Vagina (tissue), 2 donors: ENCODE measurements at regions not wholly inside any gene's neighbourhood (a gene's known extent, or its start where the extent isn't known, plus 50 kb on each side); places are given as distances from the start of the nearest gene placed in this dataset.
"Not testable (repeated sequence)": the region's sequence is repeated elsewhere in the genome, so short reads cannot be mapped to it uniquely, and the experiment has no call there.

ENCODE experiments used
- DNase-seq, 2 donors: peaks; one replicate each; pipeline ENCODE4 v3.0.0-alpha.2; 2017; ENCODE audit errors: extremely low spot score in 2 of 2
- H3K27ac ChIP-seq: fragments of 200-600 bp; sonication (generic); one replicate; pipeline ENCODE4 v1.5.1; 2019
- H3K27me3 ChIP-seq: fragments of 200-600 bp; sonication (generic); one replicate; pipeline ENCODE4 v1.5.1; 2019
- H3K36me3 ChIP-seq, 2 donors: fragments of 200-600 bp; sonication (generic); one replicate each; pipeline ENCODE4 v1.5.1; 2017 to 2019
- H3K4me1 ChIP-seq: fragments of 200-600 bp; sonication (generic); one replicate; pipeline ENCODE4 v1.5.1; 2019
- H3K4me3 ChIP-seq, 2 donors: fragments of 200-600 bp; sonication (generic); 1 replicate in 1 of 2; 2 replicates in 1 of 2; pipeline ENCODE4 v1.5.1; 2016 to 2019
- H3K9me3 ChIP-seq: fragments of 200-600 bp; sonication (generic); one replicate; pipeline ENCODE4 v1.5.1; 2019
- POLR2A ChIP-seq, 2 donors: fragments of 450-650 bp; IDR thresholded peaks; one replicate each; pipeline ENCODE4 v1.6.1; 2017; ENCODE audit warnings: antibody characterized with exemption in 2 of 2, mild to moderate bottlenecking in 2 of 2, moderate library complexity in 2 of 2
- POLR2AphosphoS5 ChIP-seq, 2 donors: sonication (generic); formaldehyde crosslinking; IDR thresholded peaks; one replicate each; pipeline ENCODE4 v1.9.0; 2017; ENCODE audit warnings: antibody characterized with exemption in 2 of 2, mild to moderate bottlenecking in 2 of 2, low read depth in 1 of 2; ENCODE audit not compliant: insufficient read depth in 1 of 2
- intact Hi-C: fragments of 100-400 bp; cut with DNase I; formaldehyde crosslinking; loops from one replicate; pipeline ENCODE4 v1.15.1; 2023
- TF ChIP-seq, protein P1 (sequence below), 3 experiments: fragments of 450-650 bp in 2 of 3; fragments of 200-600 bp in 1 of 3; sonication (generic) in 1 of 3; IDR thresholded peaks; one replicate each; pipeline ENCODE4 v1.5.1; 2017 to 2019; ENCODE audit warnings: antibody characterized with exemption in 3 of 3, mild to moderate bottlenecking in 2 of 3, moderate library complexity in 2 of 3

DNA sequence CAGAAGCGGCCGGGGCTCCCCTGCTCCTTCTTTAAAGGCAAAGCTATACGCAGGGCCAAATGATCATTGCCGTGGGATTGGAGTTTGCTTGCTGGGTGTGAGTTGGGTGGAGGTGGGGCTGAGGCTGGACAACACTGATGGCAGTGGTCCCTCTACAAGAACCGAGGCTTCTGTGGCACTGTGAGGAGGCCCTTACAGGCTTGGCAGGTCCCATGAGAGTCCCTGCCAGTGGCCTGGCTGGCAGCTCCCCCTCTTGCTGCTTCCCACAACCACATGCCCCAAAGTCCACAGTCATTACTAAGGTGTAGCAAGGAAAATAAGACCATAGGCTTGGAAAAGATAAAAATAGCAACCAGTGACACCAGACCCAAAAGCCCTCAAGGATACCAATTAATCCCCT lies 98.4 kb downstream of the ANKRD10 start:
- Histone ChIP-seq H3K27ac (no peak overlapping the region), H3K27me3 (no peaks in the 10 kb centered on the region), H3K9me3 (no peaks in the 10 kb centered on the region), H3K4me1 (peaks cover 9% of the 10 kb centered on the region), H3K4me3 (no peak overlapping the region), H3K36me3 (no peaks in the 10 kb centered on the region)
- DNase-seq = peak in 1 of 2 donors; percentile 78
- intact Hi-C loops = loop anchor here (10.0 kb wide), 2 partner anchors 112 to 222 kb away; partner anchors contain the start of gene CARS2
- TF ChIP-seq, protein P1, sequence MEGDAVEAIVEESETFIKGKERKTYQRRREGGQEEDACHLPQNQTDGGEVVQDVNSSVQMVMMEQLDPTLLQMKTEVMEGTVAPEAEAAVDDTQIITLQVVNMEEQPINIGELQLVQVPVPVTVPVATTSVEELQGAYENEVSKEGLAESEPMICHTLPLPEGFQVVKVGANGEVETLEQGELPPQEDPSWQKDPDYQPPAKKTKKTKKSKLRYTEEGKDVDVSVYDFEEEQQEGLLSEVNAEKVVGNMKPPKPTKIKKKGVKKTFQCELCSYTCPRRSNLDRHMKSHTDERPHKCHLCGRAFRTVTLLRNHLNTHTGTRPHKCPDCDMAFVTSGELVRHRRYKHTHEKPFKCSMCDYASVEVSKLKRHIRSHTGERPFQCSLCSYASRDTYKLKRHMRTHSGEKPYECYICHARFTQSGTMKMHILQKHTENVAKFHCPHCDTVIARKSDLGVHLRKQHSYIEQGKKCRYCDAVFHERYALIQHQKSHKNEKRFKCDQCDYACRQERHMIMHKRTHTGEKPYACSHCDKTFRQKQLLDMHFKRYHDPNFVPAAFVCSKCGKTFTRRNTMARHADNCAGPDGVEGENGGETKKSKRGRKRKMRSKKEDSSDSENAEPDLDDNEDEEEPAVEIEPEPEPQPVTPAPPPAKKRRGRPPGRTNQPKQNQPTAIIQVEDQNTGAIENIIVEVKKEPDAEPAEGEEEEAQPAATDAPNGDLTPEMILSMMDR (IDR thresholded peaks at IDR 0.05) = no peak
- TF ChIP-seq POLR2AphosphoS5 (IDR thresholded peaks at IDR 0.05; ENCODE audit: insufficient read depth in 1 of 2, low read depth in 1 of 2) = no peak
- TF ChIP-seq POLR2A (IDR thresholded peaks at IDR 0.05) = no peak

DNA sequence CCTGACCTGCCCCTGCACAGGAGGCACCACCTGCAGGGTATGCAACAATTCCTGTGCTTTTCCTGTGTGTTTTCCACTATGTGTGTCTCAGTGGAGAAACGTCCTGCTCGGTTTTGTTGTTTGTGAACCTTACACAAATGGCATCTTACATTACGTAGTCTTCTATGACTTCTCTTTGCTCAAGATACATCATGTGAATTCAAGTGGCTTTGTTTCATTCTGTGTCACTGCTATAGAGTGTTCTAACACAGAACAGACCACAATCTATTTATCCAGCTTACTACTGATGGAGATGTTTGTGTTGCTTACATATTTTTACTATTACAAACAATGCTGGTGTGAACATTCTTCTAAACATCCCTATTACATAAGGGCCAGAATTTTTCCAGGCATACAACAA lies 97.7 kb downstream of the ANKRD10 start:
- TF ChIP-seq, protein P1 (IDR thresholded peaks at IDR 0.05) = no peak
- TF ChIP-seq POLR2A (IDR thresholded peaks at IDR 0.05) (no peak), POLR2AphosphoS5 (IDR thresholded peaks at IDR 0.05; ENCODE audit: insufficient read depth in 1 of 2, low read depth in 1 of 2) (no peak)
- Histone ChIP-seq H3K36me3 (no peaks in the 10 kb centered on the region), H3K4me3 (no peak overlapping the region), H3K4me1 (peaks cover 6% of the 10 kb centered on the region), H3K9me3 (no peaks in the 10 kb centered on the region), H3K27ac (no peak overlapping the region), H3K27me3 (no peaks in the 10 kb centered on the region)
- intact Hi-C loops = loop anchor here (10.0 kb wide), 2 partner anchors 112 to 222 kb away; partner anchors contain the start of gene CARS2
- DNase-seq = peak in 1 of 2 donors; percentile 16

DNA sequence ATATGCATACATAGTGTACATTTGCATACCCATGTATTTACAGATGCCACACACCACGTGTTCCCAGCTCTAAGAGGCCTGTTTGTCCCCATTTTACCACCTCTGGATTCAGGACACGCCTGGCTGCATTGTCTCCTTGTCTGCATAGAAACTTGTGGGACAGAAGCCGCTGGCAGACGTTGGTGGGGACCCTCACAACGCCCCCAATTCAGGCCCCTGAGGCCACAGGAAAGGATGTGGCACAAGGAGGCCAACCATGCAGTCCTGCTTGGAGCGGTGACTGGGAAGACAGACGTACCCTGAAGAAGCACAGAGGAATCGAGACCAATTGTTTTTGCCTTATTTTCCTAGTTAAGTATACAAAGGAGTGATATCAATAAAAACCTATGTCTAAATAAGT lies 96.1 kb downstream of the ANKRD10 start:
- DNase-seq = peak in 1 of 2 donors; percentile 82

DNA sequence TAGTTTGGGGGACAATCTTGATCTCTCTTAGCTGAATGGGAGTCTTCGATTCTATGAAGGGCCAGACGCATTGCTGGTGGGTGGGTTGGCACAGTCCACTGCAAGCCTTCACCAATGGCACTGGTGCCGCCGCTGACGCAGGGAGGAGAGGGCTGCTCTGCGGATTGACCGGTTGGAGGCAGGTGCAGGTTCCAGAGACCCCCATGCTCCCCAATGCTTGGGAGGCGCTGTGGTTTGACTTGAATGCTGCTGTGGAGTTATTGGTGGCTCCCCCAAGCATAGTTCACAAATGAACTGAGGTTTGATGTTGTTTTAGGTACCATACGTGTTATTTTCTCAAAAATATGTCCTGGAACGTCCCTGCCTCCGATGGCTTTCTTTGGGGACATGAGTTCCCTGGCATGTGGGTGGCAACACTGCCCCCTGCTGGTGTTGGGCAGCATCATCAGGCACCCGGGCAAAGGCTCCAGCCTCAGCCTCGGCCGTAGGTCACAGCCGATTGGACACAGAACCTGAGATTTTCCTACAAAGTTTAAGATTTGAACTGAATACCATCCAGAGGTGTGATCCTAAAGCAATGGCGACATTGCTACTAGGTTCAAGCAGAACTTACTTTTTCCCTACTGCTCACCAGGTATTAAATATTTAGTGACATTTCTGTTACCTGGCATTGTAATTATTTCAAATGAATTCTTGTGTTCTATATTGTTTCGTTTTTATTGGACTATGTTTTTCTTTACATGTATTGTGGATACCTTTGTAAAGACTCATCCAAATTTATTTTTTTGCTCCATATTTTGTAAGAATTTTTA lies 95.5 kb downstream of the ANKRD10 start:
- H3K27ac ChIP-seq = no peak overlapping the region
- no peaks in the 10 kb centered on the region for H3K4me1 ChIP-seq
- no peaks in the 10 kb centered on the region for H3K27me3 ChIP-seq
- H3K4me3 ChIP-seq = no peak overlapping the region
- TF ChIP-seq, protein P1 (IDR thresholded peaks at IDR 0.05) = peak; percentile 87 to 96 (median 94)
- TF ChIP-seq POLR2AphosphoS5 (IDR thresholded peaks at IDR 0.05; ENCODE audit: insufficient read depth in 1 of 2, low read depth in 1 of 2) = peak in 1 of 2 donors; percentile 26
- TF ChIP-seq POLR2A (IDR thresholded peaks at IDR 0.05) = no peak
- H3K9me3 ChIP-seq = no peaks in the 10 kb centered on the region
- intact Hi-C loops = loop anchor here (10.0 kb wide), 2 partner anchors 115 to 225 kb away; partner anchors contain the start of gene CARS2
- DNase-seq = peak in 1 of 2 donors; percentile 82
- H3K36me3 ChIP-seq = no peaks in the 10 kb centered on the region

More for the DNA sequence above, 96.1 kb downstream of the ANKRD10 start:
- no peaks in the 10 kb centered on the region for H3K4me1 ChIP-seq
- H3K27me3 ChIP-seq = no peaks in the 10 kb centered on the region
- no peaks in the 10 kb centered on the region for H3K36me3 ChIP-seq
- TF ChIP-seq POLR2AphosphoS5 (IDR thresholded peaks at IDR 0.05; ENCODE audit: insufficient read depth in 1 of 2, low read depth in 1 of 2) = no peak
- no peak for TF ChIP-seq POLR2A (IDR thresholded peaks at IDR 0.05)
- TF ChIP-seq, protein P1 (IDR thresholded peaks at IDR 0.05) = no peak
- no peak overlapping the region for H3K4me3 ChIP-seq
- no peak overlapping the region for H3K27ac ChIP-seq
- H3K9me3 ChIP-seq = no peaks in the 10 kb centered on the region
- intact Hi-C loops = loop anchor here (10.0 kb wide), 2 partner anchors 114 to 224 kb away; partner anchors contain the start of gene CARS2

DNA sequence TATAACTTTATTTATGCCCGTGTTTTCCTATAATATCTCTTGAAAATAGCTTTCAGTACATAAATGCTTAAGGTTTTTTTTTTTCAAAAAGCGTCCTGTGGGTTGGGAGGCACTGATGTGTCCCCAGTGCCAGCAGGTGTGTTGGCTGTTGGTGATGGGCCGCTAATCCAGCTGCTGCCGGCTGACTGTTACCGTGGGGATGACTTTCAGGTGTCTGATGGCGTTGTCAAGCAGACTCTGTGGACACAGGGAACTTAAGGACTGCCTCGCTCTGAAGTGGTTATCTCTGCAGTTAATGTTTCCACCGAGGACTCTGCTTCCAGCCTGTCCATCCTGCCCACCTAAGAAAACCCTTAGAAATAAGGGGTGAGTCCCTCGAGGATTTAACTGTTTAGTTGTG lies 94.5 kb downstream of the ANKRD10 start:
- intact Hi-C loops = no loop called here
- TF ChIP-seq POLR2A (IDR thresholded peaks at IDR 0.05) = no peak
- DNase-seq = peak in 1 of 2 donors; percentile 79

DNA sequence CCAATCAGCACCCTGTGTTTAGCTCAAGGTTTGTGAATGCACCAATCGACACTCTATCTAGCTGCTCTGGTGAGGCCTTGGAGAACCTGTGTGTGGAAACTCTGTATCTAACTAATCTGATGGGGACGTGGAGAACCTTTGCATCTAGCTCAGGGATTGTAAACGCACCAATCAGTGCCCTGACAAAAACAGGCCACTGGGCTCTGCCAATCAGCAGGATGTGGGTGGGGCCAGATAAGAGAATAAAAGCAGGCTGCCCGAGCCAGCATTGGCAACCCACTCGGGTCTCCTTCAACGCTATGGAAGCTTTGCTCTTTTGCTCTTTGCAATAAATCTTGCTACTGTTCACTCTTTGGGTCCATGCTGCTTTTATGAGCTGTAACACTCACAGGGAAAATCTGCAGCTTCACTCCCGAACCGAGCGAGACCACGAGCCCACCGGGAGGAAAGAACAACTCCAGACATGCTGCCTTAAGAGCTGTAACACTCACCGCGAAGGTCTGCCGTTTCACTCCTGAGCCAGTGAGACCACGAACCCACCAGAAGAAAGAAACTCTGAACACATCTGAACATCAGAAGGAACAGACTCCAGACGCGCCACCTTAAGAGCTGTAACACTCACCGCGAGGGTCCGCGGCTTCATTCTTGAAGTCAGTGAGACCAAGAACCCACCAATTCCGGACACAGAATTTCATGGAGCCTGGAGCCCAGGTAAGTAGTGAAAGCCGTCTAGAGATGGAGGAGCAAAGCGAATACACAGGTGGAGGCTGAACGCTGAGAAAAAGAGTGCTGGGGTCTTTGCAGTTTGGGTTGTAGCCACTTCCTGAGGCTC lies 92.8 kb downstream of the ANKRD10 start:
- H3K4me3 ChIP-seq, H3K4me1 ChIP-seq, H3K9me3 ChIP-seq, H3K27ac ChIP-seq, H3K36me3 ChIP-seq, H3K27me3 ChIP-seq, intact Hi-C loops: not testable (repeated sequence)
- DNase-seq = peak in 1 of 2 donors; percentile 49

More for the DNA sequence above, 94.5 kb downstream of the ANKRD10 start:
- Histone ChIP-seq H3K9me3 (no peaks in the 10 kb centered on the region), H3K27ac (no peak overlapping the region), H3K36me3 (no peaks in the 10 kb centered on the region), H3K27me3 (no peaks in the 10 kb centered on the region), H3K4me3 (no peak overlapping the region), H3K4me1 (no peaks in the 10 kb centered on the region)
